Thymus (tissue), 11 donors: ENCODE measurements at regions not wholly inside any gene's neighbourhood (a gene's known extent, or its start where the extent isn't known, plus 50 kb on each side); places are given as distances from the start of the nearest gene placed in this dataset.

Experiments
- DNase-seq, 9 donors: peaks; one replicate each; pipeline ENCODE4 v3.0.0-alpha.2; 2013; ENCODE audit warnings: low spot score in 9 of 9, low read depth in 6 of 9, missing footprints in 1 of 9
- H3K27ac ChIP-seq, 2 donors: one replicate each; pipeline ENCODE4 v1.5.1; 2013; ENCODE audit warnings: control low read depth in 1 of 2, low read depth in 1 of 2, low read length in 1 of 2, mild to moderate bottlenecking in 1 of 2, moderate library complexity in 1 of 2
- H3K27me3 ChIP-seq, 2 donors: one replicate each; pipeline ENCODE4 v1.5.1; 2013; ENCODE audit warnings: low read length in 1 of 2; ENCODE audit not compliant: control insufficient read depth in 2 of 2, insufficient read depth in 1 of 2
- H3K36me3 ChIP-seq, 2 donors: one replicate each; pipeline ENCODE4 v1.5.1; 2013; ENCODE audit warnings: low read length in 1 of 2, mild to moderate bottlenecking in 1 of 2, moderate library complexity in 1 of 2; ENCODE audit not compliant: control insufficient read depth in 2 of 2, insufficient read depth in 2 of 2
- H3K4me1 ChIP-seq, 2 donors: one replicate each; pipeline ENCODE4 v1.5.1; 2013; ENCODE audit warnings: low read length in 2 of 2; ENCODE audit not compliant: control insufficient read depth in 2 of 2, insufficient read depth in 2 of 2
- H3K4me3 ChIP-seq, 2 donors: one replicate each; pipeline ENCODE4 v1.5.1; 2013; ENCODE audit warnings: low read length in 2 of 2, control low read depth in 1 of 2, mild to moderate bottlenecking in 1 of 2
- H3K9me3 ChIP-seq, 2 donors: one replicate each; pipeline ENCODE4 v1.5.1; 2013; ENCODE audit warnings: low read length in 1 of 2, mild to moderate bottlenecking in 1 of 2; ENCODE audit not compliant: control insufficient read depth in 2 of 2, insufficient read depth in 1 of 2
- WGBS: extraction: QIAGEN DNeasy Blood & Tissue Kit; methylation state at CpG from one replicate; pipeline ENCODE4 v1.1.7; 2013; 5-methylcytosine and 5-hydroxymethylcytosine counted together
- donor health status: healthy.

GRCh38 chr3:95036526-95037021 lies 973.7 kb downstream of the NSUN3 start:
- H3K4me3 ChIP-seq: no peak overlapping the region
- no peak overlapping the region for H3K27ac ChIP-seq
- H3K4me1 ChIP-seq: no peaks in the 10 kb centered on the region
- H3K9me3 ChIP-seq: peaks cover 0 to 24% of the 10 kb centered on the region in 2 donors
- no peaks in the 10 kb centered on the region for H3K27me3 ChIP-seq
- WGBS: 78% methylated on average over 2 of the region's 2 CpGs
- no peaks in the 10 kb centered on the region for H3K36me3 ChIP-seq
- DNase-seq: no peak

GRCh38 chr3:95037097-95037496 lies 974.2 kb downstream of the NSUN3 start:
- H3K27me3 ChIP-seq: no peaks in the 10 kb centered on the region
- no peak for DNase-seq
- H3K27ac ChIP-seq: no peak overlapping the region
- no peak overlapping the region for H3K4me3 ChIP-seq
- no peaks in the 10 kb centered on the region for H3K4me1 ChIP-seq
- no peaks in the 10 kb centered on the region for H3K36me3 ChIP-seq
- peaks cover 0 to 24% of the 10 kb centered on the region in 2 donors for H3K9me3 ChIP-seq
- WGBS: 78% methylated on average over 5 of the region's 5 CpGs

GRCh38 chr3:95037927-95038326 lies 975.1 kb downstream of the NSUN3 start:
- no peak overlapping the region for H3K4me3 ChIP-seq
- H3K27ac ChIP-seq: no peak overlapping the region
- H3K9me3 ChIP-seq: peaks cover 0 to 24% of the 10 kb centered on the region in 2 donors
- DNase-seq: no peak
- WGBS: 91% methylated on average over 3 of the region's 3 CpGs
- no peaks in the 10 kb centered on the region for H3K4me1 ChIP-seq
- H3K27me3 ChIP-seq: no peaks in the 10 kb centered on the region
- no peaks in the 10 kb centered on the region for H3K36me3 ChIP-seq

GRCh38 chr3:95044101-95044500 lies 981.2 kb downstream of the NSUN3 start:
- Histone ChIP-seq H3K36me3 (no peaks in the 10 kb centered on the region), H3K4me1 (no peaks in the 10 kb centered on the region), H3K4me3 (no peak overlapping the region), H3K27me3 (no peaks in the 10 kb centered on the region), H3K9me3 (peaks cover 0 to 6% of the 10 kb centered on the region in 2 donors), H3K27ac (no peak overlapping the region)
- DNase-seq: no peak
- 91% methylated on average over 2 of the region's 2 CpGs for WGBS

GRCh38 chr3:95048564-95048963 lies 985.7 kb downstream of the NSUN3 start:
- H3K4me1 ChIP-seq: no peaks in the 10 kb centered on the region
- DNase-seq: no peak

GRCh38 chr3:95049841-95050240 lies 987.0 kb downstream of the NSUN3 start:
- no peak for DNase-seq
- 88% methylated on average over 1 of the region's 1 CpG for WGBS
- H3K4me1 ChIP-seq: no peaks in the 10 kb centered on the region
- H3K36me3 ChIP-seq: no peaks in the 10 kb centered on the region
- no peaks in the 10 kb centered on the region for H3K9me3 ChIP-seq
- H3K27me3 ChIP-seq: no peaks in the 10 kb centered on the region
- H3K27ac ChIP-seq: no peak overlapping the region
- H3K4me3 ChIP-seq: no peak overlapping the region

More at GRCh38 chr3:95048564-95048963, 985.7 kb downstream of the NSUN3 start:
- no peaks in the 10 kb centered on the region for H3K9me3 ChIP-seq
- no peak overlapping the region for H3K4me3 ChIP-seq
- H3K27me3 ChIP-seq: no peaks in the 10 kb centered on the region
- H3K36me3 ChIP-seq: no peaks in the 10 kb centered on the region
- no peak overlapping the region for H3K27ac ChIP-seq

- Histone ChIP-seq H3K36me3 (no peaks in the 10 kb centered on the region), H3K4me1 (no peaks in the 10 kb centered on the region), H3K4me3 (no peak overlapping the region), H3K27me3 (no peaks in the 10 kb centered on the region), H3K27ac (no peak overlapping the region), H3K9me3 (no peaks in the 10 kb centered on the region)
- WGBS: 98% methylated on average over 2 of the region's 2 CpGs
- DNase-seq: no peak
Measured at GRCh38 chr3:95055288-95055687, 992.4 kb downstream of the NSUN3 start.

GRCh38 chr3:95082191-95082590 lies 1019.3 kb downstream of the NSUN3 start:
- no peak overlapping the region for H3K27ac ChIP-seq
- H3K4me1 ChIP-seq: no peaks in the 10 kb centered on the region
- no peaks in the 10 kb centered on the region for H3K36me3 ChIP-seq
- 96% methylated on average over 3 of the region's 3 CpGs for WGBS
- H3K4me3 ChIP-seq: no peak overlapping the region
- H3K27me3 ChIP-seq: no peaks in the 10 kb centered on the region
- no peak for DNase-seq
- no peaks in the 10 kb centered on the region for H3K9me3 ChIP-seq

- Histone ChIP-seq H3K4me3 (no peak overlapping the region), H3K27me3 (no peaks in the 10 kb centered on the region), H3K9me3 (no peaks in the 10 kb centered on the region), H3K36me3 (no peaks in the 10 kb centered on the region), H3K4me1 (no peaks in the 10 kb centered on the region), H3K27ac (no peak overlapping the region)
- DNase-seq: no peak
Measured at GRCh38 chr3:95084738-95085137, 1021.9 kb downstream of the NSUN3 start.

- 95% methylated on average over 5 of the region's 5 CpGs for WGBS
- DNase-seq: no peak
- Histone ChIP-seq H3K4me3 (no peak overlapping the region), H3K27me3 (no peaks in the 10 kb centered on the region), H3K9me3 (no peaks in the 10 kb centered on the region), H3K4me1 (no peaks in the 10 kb centered on the region), H3K36me3 (no peaks in the 10 kb centered on the region), H3K27ac (no peak overlapping the region)
Measured at GRCh38 chr3:95088464-95088863, 1025.6 kb downstream of the NSUN3 start.
